Activated gamma-delta T cell (primary cell): ENCODE measurements at regions not wholly inside any gene's neighbourhood (a gene's known extent, or its start where the extent isn't known, plus 50 kb on each side); places are given as distances from the start of the nearest gene placed in this dataset.

Experiments
- DNase-seq: peaks from one replicate; lab custom pipeline; 2025; lab: John Stamatoyannopoulos, UW

GRCh38 chrX:120692319-120692718 is 62.5 kb upstream of the C1GALT1C1 start:
- DNase-seq = no peak

- DNase-seq = no peak
These were observed 61.1 kb upstream of the C1GALT1C1 start for GRCh38 chrX:120690941-120691340.

GRCh38 chrX:120690344-120690743 is 60.5 kb upstream of the C1GALT1C1 start:
- no peak for DNase-seq

DNA sequence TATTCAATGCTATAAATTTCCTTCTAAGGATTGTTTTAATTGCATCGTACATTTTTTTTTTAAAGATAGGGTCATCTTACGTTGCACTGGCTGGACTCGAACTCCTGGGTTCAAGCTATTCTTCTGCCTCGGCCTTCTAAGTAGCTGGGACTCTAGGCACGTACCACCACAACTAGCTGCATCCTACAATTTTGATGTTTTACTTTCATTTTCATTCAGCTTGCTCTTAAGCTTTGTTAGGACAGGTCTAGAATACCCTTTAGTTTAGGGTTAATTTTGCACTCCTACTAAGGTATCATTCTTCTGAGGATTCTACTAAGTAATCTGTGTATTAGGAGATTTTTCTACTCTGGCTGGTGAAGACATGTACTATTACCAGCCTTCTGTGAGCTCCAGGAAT is 50.2 kb upstream of the C1GALT1C1 start:
- no peak for DNase-seq
